CD4-positive, alpha-beta T cell treated with Interleukin-4 for 1 hour (primary cell): ENCODE measurements at regions not wholly inside any gene's neighbourhood (a gene's known extent, or its start where the extent isn't known, plus 50 kb on each side); places are given as distances from the start of the nearest gene placed in this dataset.

Experiments
- DNase-seq, 2 donors: peaks; one replicate each; pipeline ENCODE4 v3.0.0-alpha.2; 2020 to 2022

GRCh38 chr1:53378061-53378460 lies 50.2 kb upstream of the LRP8 start:
- no peak for DNase-seq

DNA sequence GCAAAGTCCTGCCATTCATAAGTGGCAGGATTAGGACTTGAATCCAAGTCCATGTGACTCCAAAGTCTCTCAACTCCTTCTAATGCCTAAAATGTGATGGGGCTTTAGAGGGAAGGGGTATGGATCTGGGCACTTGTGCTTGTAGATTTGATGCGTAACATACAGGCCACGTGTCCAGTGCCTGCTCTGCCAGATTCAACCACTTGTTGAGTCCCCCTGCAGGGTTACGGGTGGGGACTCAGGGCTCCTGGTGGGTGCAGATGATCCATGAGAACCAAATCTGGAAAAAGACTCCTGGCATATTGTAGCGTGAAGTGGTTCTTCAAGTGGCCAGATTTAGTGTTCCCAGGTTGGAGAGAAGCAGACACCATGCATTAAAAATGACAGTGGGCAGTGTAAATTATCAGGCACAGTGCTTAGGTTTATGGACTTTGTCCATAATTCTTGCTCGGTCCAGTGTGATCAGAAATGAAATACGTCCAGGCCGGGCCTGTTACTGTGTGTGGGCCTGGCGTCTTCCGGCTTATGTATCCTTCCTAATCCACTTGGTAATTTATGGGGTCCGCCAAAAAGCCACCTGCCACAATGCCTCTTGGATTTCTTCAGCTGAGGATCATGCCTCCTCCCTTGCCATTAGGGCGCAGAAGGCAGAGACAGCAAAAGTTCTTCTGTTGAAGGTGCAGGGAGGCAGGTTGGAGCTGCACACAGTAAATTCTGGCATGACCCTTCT lies 51.2 kb upstream of the LRP8 start:
- DNase-seq, result no peak

- no peak for DNase-seq
Measured at GRCh38 chr1:53379662-53380002, 51.8 kb upstream of the LRP8 start.

GRCh38 chr1:53380296-53380695 lies 52.4 kb upstream of the LRP8 start:
- DNase-seq, result no peak

- DNase-seq, result no peak
Measured at GRCh38 chr1:53381790-53382401, 54.0 kb upstream of the LRP8 start.

GRCh38 chr1:53383136-53383870 lies 55.4 kb upstream of the LRP8 start:
- no peak for DNase-seq

DNA sequence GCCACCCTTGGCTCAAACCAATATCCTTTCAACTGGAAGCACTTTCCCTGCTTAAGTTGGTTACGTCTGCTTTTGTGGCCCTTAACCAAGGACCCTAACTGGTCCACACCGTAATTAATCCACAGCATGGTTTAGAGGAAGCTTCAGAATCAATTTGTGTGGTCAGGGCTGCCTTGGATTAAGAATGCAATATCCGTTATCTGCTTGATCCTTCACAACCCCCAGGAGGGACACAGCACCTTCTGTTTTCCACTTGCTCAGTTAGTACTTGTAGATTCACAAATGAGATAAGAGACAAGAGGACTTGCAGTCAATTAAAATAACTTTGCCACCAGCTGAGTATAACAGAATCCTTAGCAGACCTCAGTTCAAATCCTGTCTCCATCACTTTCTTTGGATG lies 56.9 kb upstream of the LRP8 start:
- DNase-seq, result no peak

DNA sequence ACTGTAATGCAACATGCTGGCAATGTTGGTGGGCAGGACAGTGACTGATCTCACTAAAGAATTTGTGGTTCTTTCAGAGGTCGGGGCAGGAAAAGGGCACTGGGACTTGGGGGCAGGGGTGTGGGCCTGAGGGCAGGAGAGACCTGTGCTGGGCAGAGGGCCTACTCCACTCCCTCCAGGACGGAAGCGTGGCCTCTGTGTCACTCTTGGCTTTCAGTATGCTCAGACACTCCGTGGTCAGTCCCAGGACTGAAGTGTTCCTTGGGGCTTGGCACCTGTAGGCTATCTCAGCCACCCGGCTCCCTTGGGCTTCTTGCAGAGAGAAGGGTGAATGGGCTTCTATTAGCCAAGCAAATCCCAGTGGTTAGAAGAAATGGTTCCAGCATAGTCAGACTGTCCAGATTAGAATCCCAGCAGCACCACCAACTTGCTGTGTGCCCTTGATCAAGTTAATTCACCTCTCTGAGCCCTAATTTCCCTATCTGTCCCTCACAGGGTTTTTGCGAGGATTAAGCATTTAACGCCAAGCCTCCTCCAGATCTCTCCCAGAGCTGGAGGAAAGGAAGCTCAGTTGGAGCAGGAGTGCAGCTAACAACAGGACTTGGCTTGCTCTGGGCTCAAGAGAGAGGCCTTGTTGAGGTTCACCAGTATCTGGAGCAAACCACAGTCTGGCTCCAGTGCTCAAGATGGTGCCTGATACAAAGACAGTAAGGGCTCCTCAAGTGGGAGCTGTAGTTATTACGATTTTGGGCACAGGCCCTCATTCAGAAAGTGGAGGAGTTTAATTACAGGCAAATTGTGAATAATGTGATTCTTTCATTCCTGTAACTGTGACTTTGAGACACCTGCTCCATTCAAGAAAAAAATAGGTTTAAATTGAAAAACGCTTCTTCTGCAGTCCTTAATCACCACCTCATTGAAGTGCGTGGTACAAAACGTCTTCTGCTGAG lies 57.7 kb upstream of the LRP8 start:
- no peak for DNase-seq

- DNase-seq, result no peak
Measured at GRCh38 chr1:53388963-53389362, 61.1 kb upstream of the LRP8 start.

- DNase-seq, result peak in 1 of 2 donors; percentile 51
Measured at GRCh38 chr1:53390261-53390660, 62.4 kb upstream of the LRP8 start.

DNA sequence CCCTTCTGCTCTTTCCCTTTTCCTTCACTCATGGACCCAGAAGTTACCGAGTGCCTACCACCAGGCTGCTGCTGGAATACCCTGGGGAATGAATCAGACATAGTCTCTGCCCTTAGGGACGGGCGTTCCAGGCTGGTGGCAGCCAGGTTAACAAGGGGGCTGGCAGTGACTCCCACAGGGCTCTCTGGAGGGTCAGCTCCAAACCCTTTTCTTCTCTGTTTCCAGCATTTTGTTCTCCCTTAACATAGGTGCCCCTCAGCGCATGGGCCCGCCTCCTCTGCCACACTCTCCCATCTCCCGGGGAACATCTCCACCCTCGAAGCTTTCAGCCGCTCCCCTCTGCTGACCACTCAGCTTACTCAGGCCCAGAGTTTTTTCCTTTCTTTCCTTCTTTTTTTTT lies 62.9 kb upstream of the LRP8 start:
- DNase-seq, result no peak

DNA sequence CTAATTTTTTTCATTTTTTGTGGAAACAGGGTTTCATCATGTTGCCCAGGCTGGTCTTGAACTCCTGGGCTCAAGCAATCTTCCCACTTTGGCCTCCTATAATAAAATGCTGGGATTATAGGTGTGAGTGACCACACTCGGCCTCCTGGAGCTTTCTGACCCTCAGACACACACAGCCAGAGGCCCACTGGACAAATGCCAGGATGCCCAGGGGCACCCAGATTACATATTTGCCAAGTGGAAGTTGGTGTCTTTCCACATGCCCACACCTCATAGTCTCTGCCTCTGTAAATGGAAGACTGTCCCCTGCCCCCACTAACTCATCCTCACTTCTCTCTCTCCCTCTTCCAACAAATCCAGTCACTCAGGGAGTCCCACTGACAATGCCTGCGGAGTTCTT lies 63.4 kb upstream of the LRP8 start:
- no peak for DNase-seq

DNA sequence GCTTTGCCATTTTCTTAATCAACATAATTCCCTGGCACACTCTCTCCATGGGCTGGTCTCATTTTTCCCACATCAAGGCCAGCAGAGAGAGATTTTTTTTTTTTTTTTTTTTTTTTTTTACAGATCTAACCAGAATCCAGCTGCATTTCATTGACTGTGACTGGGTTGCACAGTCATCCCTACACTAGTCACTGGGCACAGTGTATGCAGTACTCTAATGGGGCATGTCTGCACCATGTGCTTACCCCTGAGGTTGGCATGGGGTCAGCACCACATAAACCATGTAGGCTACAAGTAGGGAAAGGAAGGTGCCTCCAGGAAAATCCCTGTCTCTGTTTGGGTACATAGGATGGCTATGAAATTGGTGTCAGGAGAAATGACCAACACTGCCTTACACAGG lies 64.1 kb upstream of the LRP8 start:
- DNase-seq, result no peak

- no peak for DNase-seq
Measured at GRCh38 chr1:53392460-53392859, 64.6 kb upstream of the LRP8 start.

- peak; percentile 60 to 70 for DNase-seq
Measured at GRCh38 chr1:53393325-53393792, 65.5 kb upstream of the LRP8 start.

- no peak for DNase-seq
Measured at GRCh38 chr1:53394306-53394705, 64.9 kb upstream of the DMRTB1 start.

GRCh38 chr1:53395671-53396215 lies 63.5 kb upstream of the DMRTB1 start:
- DNase-seq, result no peak

DNA sequence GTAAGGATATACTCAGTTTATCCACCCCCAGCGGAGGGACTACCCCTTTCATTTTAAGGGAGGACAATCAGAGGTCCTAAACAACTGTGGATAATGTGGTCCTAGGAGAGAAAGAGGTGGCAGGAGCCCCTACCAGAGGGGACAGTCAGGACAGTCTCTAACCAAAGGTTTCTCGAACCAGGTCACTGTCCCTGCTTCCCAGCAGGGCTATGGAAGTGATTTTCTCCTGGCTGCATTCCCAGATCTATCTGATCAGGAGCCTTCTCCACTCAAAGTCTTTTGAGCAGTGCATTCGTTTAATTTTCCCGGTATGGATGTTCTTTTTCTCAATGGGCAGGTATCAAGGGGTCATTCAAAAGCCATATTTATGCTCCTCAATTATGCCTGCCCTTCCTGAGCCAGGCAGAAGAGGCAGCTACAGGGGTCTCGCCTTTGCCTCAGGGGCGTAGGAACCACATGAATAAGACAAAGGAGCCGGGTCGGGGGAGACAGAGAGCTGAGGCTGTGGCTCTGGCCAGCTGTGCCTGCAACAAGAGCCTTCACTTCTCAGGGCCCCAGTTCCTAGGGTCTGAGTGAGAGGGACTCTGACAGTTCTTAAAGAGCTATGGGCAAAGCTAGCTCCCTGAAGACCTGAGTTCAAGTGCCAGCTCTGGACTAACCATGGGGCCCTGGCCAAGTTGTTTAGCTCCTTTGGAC lies 62.5 kb upstream of the DMRTB1 start:
- no peak for DNase-seq

DNA sequence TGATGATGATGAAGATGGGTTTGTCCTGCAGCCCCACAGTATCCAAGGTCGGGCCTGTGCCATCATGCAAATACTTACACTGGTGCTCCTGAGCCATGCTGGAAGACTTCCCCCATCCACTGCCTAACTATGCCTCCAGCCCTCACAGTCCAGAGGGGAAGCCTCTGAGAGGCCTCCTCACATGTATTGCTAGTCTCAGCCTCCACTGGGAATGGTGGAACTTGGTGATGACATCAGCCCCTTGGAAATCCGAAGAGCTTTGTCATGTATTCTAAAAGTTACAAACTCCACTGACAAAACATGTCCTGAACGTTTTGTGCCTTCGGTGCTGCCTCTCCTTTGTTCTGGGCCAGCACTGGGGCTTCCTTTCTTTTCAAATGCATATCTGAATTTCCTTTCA lies 61.1 kb upstream of the DMRTB1 start:
- DNase-seq, result no peak

DNA sequence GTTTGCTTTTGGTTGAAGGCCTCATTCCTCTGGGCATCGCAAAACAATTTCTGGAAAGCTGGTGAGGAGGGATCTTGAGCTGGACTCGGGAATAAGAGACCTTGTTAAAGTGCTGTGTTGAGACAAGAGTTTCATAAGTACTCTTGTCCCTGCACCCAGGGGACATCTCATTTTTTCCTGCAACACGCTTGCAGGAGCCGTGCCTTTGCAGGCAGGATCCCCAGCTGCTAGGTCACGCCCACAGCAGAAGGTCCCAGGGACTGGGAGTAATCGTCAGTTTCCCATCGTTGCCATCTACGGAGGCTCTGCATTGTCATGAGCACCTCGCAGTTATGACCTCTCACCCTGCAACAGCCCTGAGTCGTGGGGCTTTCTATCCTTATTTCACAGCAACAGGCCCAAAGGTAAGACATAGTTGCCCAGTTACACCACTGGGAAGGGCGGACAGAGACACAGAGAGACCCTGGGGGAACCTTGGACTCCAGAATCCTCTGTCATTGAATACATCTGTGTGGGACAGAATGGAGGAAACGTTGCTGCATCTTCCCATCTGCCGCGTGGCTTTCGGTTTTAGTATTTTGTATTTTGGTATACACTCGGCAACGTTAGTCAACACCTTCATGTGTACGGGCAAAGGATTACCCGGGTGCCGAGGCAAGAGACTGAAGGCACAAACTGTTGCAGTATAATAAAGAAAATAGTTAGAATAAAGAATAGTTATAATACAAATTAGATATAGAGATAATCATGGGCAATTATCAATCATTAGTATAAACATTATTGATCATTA lies 60.4 kb upstream of the DMRTB1 start:
- no peak for DNase-seq
